PFSK-1 (cell line): ENCODE measurements at regions not wholly inside any gene's neighbourhood (a gene's known extent, or its start where the extent isn't known, plus 50 kb on each side); places are given as distances from the start of the nearest gene placed in this dataset.

Experiments used
- FOXP2 ChIP-seq: optimal IDR thresholded peaks from 2 replicates; pipeline ENCODE3; 2011; ENCODE audit warnings: borderline replicate concordance, control low read depth, inconsistent platforms; ENCODE audit not compliant: insufficient read depth; ENCODE audit errors: extremely low read length, extremely low read depth
- POLR2AphosphoS5 ChIP-seq: IDR thresholded peaks from 2 replicates; pipeline ENCODE4 v1.6.1; 2012; ENCODE audit warnings: low read depth, mild to moderate bottlenecking, control low read depth, low read length, moderate library complexity
- SIN3A ChIP-seq: IDR thresholded peaks from 2 replicates; pipeline ENCODE4 v1.6.1; 2012; ENCODE audit warnings: mild to moderate bottlenecking, low read length, moderate library complexity, borderline replicate concordance; ENCODE audit not compliant: insufficient read depth
- TAF1 ChIP-seq: IDR thresholded peaks from 2 replicates; pipeline ENCODE4 v1.6.1; 2012; ENCODE audit warnings: low read length, control low read depth, borderline replicate concordance; ENCODE audit not compliant: insufficient read depth
- TF ChIP-seq, protein P1 (sequence below), 2 experiments: IDR thresholded peaks; 2 replicates each; pipeline versions ENCODE4 v1.6.1 to v1.8.0; 2011 to 2012; ENCODE audit warnings: low read depth in 2 of 2, low read length in 2 of 2, control low read depth in 1 of 2, inconsistent platforms in 1 of 2, mild to moderate bottlenecking in 1 of 2, moderate library complexity in 1 of 2; ENCODE audit not compliant: insufficient read depth in 1 of 2

DNA sequence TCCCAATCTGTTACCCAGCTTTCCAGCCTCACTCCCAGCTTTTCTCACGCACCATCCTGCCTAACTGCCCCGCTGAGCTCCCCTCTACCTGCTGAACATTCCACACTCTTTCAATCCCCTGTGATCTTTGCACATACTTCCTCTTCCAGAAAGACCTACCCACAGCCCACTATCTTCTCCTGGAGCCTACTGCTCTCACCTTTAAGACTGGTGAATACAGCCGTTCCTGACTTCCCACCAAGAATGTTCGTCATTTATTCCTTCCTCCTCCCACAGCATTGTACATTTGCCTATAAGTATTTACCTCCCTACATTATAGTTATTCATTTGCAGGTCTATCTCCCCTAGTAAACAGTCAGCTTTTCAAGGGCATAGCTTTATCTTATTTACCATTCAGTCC is 61.9 kb upstream of the MBOAT1 start:
- TF ChIP-seq TAF1 (no peak), FOXP2 (no peak), SIN3A (no peak), POLR2AphosphoS5 (no peak)
- TF ChIP-seq, protein P1, sequence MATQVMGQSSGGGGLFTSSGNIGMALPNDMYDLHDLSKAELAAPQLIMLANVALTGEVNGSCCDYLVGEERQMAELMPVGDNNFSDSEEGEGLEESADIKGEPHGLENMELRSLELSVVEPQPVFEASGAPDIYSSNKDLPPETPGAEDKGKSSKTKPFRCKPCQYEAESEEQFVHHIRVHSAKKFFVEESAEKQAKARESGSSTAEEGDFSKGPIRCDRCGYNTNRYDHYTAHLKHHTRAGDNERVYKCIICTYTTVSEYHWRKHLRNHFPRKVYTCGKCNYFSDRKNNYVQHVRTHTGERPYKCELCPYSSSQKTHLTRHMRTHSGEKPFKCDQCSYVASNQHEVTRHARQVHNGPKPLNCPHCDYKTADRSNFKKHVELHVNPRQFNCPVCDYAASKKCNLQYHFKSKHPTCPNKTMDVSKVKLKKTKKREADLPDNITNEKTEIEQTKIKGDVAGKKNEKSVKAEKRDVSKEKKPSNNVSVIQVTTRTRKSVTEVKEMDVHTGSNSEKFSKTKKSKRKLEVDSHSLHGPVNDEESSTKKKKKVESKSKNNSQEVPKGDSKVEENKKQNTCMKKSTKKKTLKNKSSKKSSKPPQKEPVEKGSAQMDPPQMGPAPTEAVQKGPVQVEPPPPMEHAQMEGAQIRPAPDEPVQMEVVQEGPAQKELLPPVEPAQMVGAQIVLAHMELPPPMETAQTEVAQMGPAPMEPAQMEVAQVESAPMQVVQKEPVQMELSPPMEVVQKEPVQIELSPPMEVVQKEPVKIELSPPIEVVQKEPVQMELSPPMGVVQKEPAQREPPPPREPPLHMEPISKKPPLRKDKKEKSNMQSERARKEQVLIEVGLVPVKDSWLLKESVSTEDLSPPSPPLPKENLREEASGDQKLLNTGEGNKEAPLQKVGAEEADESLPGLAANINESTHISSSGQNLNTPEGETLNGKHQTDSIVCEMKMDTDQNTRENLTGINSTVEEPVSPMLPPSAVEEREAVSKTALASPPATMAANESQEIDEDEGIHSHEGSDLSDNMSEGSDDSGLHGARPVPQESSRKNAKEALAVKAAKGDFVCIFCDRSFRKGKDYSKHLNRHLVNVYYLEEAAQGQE (IDR thresholded peaks at IDR 0.05; ENCODE audit: insufficient read depth in 1 of 2, low read depth in 2 of 2, low read length in 2 of 2): no peak

DNA sequence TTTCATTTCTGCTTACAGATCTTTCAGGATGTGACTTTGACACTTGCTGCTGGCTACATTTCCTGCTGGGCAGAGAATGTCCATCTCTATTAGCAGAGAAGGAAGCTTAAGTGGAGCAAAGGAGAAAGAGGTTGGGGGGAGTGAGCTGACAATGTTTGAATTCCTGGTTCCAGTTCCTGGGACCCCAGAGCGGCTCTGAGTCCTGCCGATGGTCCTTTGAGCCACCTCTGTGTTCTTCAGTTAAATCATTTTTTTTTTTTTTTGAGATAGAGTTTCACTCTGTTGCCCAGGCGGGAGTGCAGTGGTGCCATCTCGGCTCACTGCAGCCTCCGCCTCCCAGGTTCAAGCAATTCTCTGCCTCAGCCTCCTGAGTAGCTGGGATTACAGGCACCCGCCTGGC is 65.5 kb upstream of the MBOAT1 start:
- 0 out of 2 replicates have a peak, but pooled peaks have one; percentile 26 for TF ChIP-seq SIN3A

DNA sequence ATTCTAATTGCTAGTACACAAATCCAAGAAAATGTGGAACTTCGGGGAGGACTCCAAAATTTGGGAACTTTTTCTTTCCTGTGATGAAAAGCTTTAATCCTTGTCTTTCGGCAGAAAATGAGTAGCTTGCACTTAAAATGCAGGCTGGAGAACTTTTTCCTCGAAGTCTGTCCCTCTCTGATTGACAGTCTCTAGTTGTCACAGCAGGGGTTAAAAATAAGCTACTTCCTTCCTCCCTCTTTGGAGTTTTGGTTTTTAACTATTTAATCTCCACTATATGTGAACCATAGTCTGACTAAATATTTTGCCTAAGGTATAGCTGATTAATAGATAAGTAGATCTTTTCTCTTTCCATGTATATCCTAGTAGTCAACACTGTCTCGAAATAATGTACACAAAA is 66.8 kb upstream of the MBOAT1 start:
- TF ChIP-seq, protein P1 (IDR thresholded peaks at IDR 0.05; ENCODE audit: insufficient read depth in 1 of 2, low read depth in 2 of 2, low read length in 2 of 2): no peak
- TF ChIP-seq FOXP2 (no peak), SIN3A (no peak), TAF1 (no peak), POLR2AphosphoS5 (no peak)

DNA sequence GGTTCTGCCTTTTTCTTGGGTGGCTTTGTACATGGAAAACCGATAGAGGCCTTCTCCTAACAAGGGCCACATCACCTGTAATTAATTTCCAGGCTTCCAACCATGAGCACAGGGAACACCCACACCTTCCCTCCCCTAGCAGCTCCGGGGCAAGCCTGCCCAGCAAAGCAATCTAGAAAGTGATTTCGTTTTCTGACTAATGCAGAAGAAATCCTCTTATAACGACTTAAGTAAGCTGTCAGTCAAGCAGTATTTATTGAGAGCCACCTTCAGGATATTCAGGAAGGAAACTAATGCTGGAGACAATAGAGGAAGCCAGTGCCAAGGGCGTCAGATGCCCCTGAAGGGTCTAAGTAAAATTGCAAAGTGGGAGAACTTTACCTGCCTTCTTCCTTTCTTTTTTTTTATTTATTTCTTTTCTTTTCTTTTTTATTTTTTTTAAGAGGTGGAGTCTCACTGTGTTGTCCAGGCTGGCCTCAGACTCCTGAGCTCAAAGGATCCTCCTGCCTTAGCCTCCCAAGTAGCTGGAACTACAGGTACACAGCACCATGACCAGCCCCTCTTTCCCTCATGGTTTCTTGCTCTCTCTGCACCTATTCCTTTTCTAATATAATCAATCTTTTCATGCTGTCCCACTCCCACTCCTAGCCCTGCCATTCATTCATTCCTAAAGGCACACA is 67.5 kb upstream of the MBOAT1 start:
- TF ChIP-seq SIN3A (no peak), POLR2AphosphoS5 (no peak), TAF1 (no peak), FOXP2 (no peak)
- TF ChIP-seq, protein P1 (IDR thresholded peaks at IDR 0.05; ENCODE audit: insufficient read depth in 1 of 2, low read depth in 2 of 2, low read length in 2 of 2): no peak

DNA sequence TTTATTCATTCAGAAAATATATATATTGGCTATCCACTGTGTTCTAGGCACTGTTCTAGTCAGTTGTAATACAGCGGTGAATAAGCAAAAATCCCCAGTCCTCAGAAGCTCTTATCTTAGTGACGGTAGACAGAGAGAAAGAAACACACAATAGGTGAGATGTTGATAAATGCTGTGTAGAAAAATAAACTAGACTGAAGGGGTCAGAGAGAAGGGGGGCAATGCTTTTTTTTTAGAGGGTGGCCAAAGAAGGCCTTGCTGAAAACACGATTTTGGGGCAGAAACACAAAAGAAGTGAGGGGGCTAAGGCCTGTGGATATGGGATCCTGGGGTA is 68.0 kb upstream of the MBOAT1 start:
- TF ChIP-seq POLR2AphosphoS5 (no peak), FOXP2 (no peak), TAF1 (no peak), SIN3A (no peak)
- TF ChIP-seq, protein P1 (IDR thresholded peaks at IDR 0.05; ENCODE audit: insufficient read depth in 1 of 2, low read depth in 2 of 2, low read length in 2 of 2): no peak
